ENCODE measurements at regions not wholly inside any gene's neighbourhood (a gene's known extent, or its start where the extent isn't known, plus 50 kb on each side); places are given as distances from the start of the nearest gene placed in this dataset. TPM values are rescaled to one million over a fixed set of nuclear protein-coding genes. Genes with fewer than 3 reads are reported as not detected.

- H3K9ac ChIP-seq: no peak overlapping the region
- in situ Hi-C loops (cut with MboI): no loop called here
- no peaks in the 10 kb centered on the region for H3K9me2 ChIP-seq (ENCODE audit: insufficient read depth)
- H3K36me3 ChIP-seq (ENCODE audit: low read depth): no peaks in the 10 kb centered on the region
- no peaks in the 10 kb centered on the region for H3F3A ChIP-seq (ENCODE audit: insufficient read depth)
- H3K9me3 ChIP-seq (ENCODE audit: low read depth): no peaks in the 10 kb centered on the region
- no peak overlapping the region for H2AFZ ChIP-seq
- no peaks in the 10 kb centered on the region for H3K4me1 ChIP-seq (ENCODE audit: insufficient read depth)
- no peak for DNase-seq
- no peak for TF ChIP-seq EZH2 (IDR thresholded peaks at IDR 0.05; ENCODE audit: insufficient read depth, poor library complexity, severe bottlenecking)
- no peak for TF ChIP-seq EZH2phosphoT487 (IDR thresholded peaks at IDR 0.05; ENCODE audit: insufficient read depth, low read depth)
- 65 to 75% methylated on average over 8 of the region's 8 CpGs for WGBS, 2 experiments (ENCODE audit: low coverage in 1 of 2, low lambda C conversion rate in 2 of 2, missing lambda C conversion rate in 2 of 2)
- H3K27me3 ChIP-seq (replicated peaks; ENCODE audit: insufficient read depth): no peaks in the 10 kb centered on the region
- no peaks in the 10 kb centered on the region for H4K20me1 ChIP-seq (ENCODE audit: insufficient read depth)
- no peak overlapping the region for H3K27ac ChIP-seq
- H3K79me2 ChIP-seq (ENCODE audit: insufficient read depth): no peaks in the 10 kb centered on the region
- no peak overlapping the region for H3K4me2 ChIP-seq (ENCODE audit: unreplicated experiment)
- H3K4me3 ChIP-seq: no peak overlapping the region
Observed at GRCh38 chr10:10967581-10968256, 50.0 kb upstream of the CELF2 start.

Small RNA genes in the stretch of these regions (small RNA-seq; reads per million reads assigned to genes)
- gene AC025946.2 (ENCODE audit: low read depth, low replicate concordance) (not detected), gene AL355333.1 (ENCODE audit: low read depth, low replicate concordance) (not detected), gene CUX2P1 (ENCODE audit: low read depth, low replicate concordance) (not detected), gene RF00019 (ENCODE audit: low read depth, low replicate concordance) (not detected), gene RNA5SP299 (ENCODE audit: low read depth, low replicate concordance) (not detected)
